Sigmoid colon (tissue), 6 donors: ENCODE measurements at regions not wholly inside any gene's neighbourhood (a gene's known extent, or its start where the extent isn't known, plus 50 kb on each side); places are given as distances from the start of the nearest gene placed in this dataset.

ENCODE experiments used
- DNase-seq: peaks from one replicate; pipeline ENCODE4 v3.0.0-alpha.2; 2019
- H3K27ac ChIP-seq, 4 donors: fragments of 200-600 bp; sonication (generic); one replicate each; pipeline ENCODE4 v1.5.1; 2016 to 2019; ENCODE audit warnings: mild to moderate bottlenecking in 1 of 4
- H3K27me3 ChIP-seq, 3 donors: fragments of 200-600 bp; sonication (generic); one replicate each; pipeline ENCODE4 v1.5.1; 2019; ENCODE audit warnings: mild to moderate bottlenecking in 1 of 3
- H3K36me3 ChIP-seq, 4 donors: fragments of 200-600 bp; sonication (generic); one replicate each; pipeline ENCODE4 v1.5.1; 2016 to 2019
- H3K4me1 ChIP-seq, 4 donors: fragments of 200-600 bp; sonication (generic); one replicate each; pipeline ENCODE4 v1.5.1; 2017 to 2019
- H3K4me3 ChIP-seq, 4 donors: fragments of 200-600 bp; sonication (generic); one replicate each; pipeline ENCODE4 v1.5.1; 2017 to 2019; ENCODE audit warnings: mild to moderate bottlenecking in 2 of 4, moderate library complexity in 1 of 4
- H3K9me3 ChIP-seq, 4 donors: fragments of 200-600 bp in 3 of 4; sonication (generic) in 3 of 4; one replicate each; pipeline versions ENCODE4 v1.5.1 to v1.6.1; 2013 to 2019
- EP300 ChIP-seq, 4 donors: sonication (generic); formaldehyde crosslinking; IDR thresholded peaks; one replicate each; pipeline ENCODE4 v1.6.1; 2017; ENCODE audit warnings: antibody characterized with exemption in 4 of 4
- POLR2A ChIP-seq, 2 donors: fragments of 450-650 bp; IDR thresholded peaks; one replicate each; pipeline ENCODE4 v1.6.1; 2016; ENCODE audit warnings: antibody characterized with exemption in 2 of 2, mild to moderate bottlenecking in 2 of 2, moderate library complexity in 2 of 2
- POLR2AphosphoS5 ChIP-seq, 4 donors: sonication (generic); formaldehyde crosslinking; IDR thresholded peaks; one replicate each; pipeline ENCODE4 v1.6.1; 2017; ENCODE audit warnings: antibody characterized with exemption in 4 of 4
- WGBS, 2 donors: extraction: QIAGEN DNeasy Blood & Tissue Kit; methylation state at CpG; one replicate each; pipeline ENCODE4 v1.1.7; 2013; 5-methylcytosine and 5-hydroxymethylcytosine counted together
- intact Hi-C: fragments of 100-400 bp; cut with DNase I; formaldehyde crosslinking; loops from one replicate; pipeline ENCODE4 v1.15.1; 2023
- TF ChIP-seq, protein P1 (sequence below), 4 experiments: fragments of 450-650 bp in 3 of 4; fragments of 200-600 bp in 1 of 4; IDR thresholded peaks; one replicate each; pipeline ENCODE4 v1.5.1; 2016 to 2019; ENCODE audit warnings: antibody characterized with exemption in 4 of 4, mild to moderate bottlenecking in 3 of 4, moderate library complexity in 2 of 4
- donor health status: healthy with polysubstance abuse.
- donor health status: healthy.

GRCh38 chr14:30131581-30132097 is 204.0 kb upstream of the PRKD1 start:
- 78 to 84% methylated on average over 5 of the region's 5 CpGs for WGBS, 2 donors
- intact Hi-C loops = no loop called here
- no peak for DNase-seq

GRCh38 chr14:30132196-30132595 is 204.5 kb upstream of the PRKD1 start:
- no peaks in the 10 kb centered on the region for H3K36me3 ChIP-seq
- DNase-seq = no peak
- no peaks in the 10 kb centered on the region for H3K4me1 ChIP-seq
- 70 to 88% methylated on average over 2 of the region's 2 CpGs for WGBS, 2 donors
- TF ChIP-seq, protein P1, sequence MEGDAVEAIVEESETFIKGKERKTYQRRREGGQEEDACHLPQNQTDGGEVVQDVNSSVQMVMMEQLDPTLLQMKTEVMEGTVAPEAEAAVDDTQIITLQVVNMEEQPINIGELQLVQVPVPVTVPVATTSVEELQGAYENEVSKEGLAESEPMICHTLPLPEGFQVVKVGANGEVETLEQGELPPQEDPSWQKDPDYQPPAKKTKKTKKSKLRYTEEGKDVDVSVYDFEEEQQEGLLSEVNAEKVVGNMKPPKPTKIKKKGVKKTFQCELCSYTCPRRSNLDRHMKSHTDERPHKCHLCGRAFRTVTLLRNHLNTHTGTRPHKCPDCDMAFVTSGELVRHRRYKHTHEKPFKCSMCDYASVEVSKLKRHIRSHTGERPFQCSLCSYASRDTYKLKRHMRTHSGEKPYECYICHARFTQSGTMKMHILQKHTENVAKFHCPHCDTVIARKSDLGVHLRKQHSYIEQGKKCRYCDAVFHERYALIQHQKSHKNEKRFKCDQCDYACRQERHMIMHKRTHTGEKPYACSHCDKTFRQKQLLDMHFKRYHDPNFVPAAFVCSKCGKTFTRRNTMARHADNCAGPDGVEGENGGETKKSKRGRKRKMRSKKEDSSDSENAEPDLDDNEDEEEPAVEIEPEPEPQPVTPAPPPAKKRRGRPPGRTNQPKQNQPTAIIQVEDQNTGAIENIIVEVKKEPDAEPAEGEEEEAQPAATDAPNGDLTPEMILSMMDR (IDR thresholded peaks at IDR 0.05) = no peak
- TF ChIP-seq POLR2A (IDR thresholded peaks at IDR 0.05) (no peak), POLR2AphosphoS5 (IDR thresholded peaks at IDR 0.05) (no peak)
- H3K9me3 ChIP-seq = no peaks in the 10 kb centered on the region
- H3K4me3 ChIP-seq = no peak overlapping the region
- intact Hi-C loops = no loop called here
- H3K27me3 ChIP-seq = no peaks in the 10 kb centered on the region
- H3K27ac ChIP-seq = no peak overlapping the region

More at GRCh38 chr14:30131581-30132097, 204.0 kb upstream of the PRKD1 start:
- H3K4me3 ChIP-seq = no peak overlapping the region
- H3K9me3 ChIP-seq = no peaks in the 10 kb centered on the region
- H3K27ac ChIP-seq = no peak overlapping the region
- no peaks in the 10 kb centered on the region for H3K27me3 ChIP-seq
- TF ChIP-seq EP300 (IDR thresholded peaks at IDR 0.05) = no peak
- TF ChIP-seq POLR2AphosphoS5 (IDR thresholded peaks at IDR 0.05) = no peak
- no peaks in the 10 kb centered on the region for H3K36me3 ChIP-seq
- no peaks in the 10 kb centered on the region for H3K4me1 ChIP-seq

DNA sequence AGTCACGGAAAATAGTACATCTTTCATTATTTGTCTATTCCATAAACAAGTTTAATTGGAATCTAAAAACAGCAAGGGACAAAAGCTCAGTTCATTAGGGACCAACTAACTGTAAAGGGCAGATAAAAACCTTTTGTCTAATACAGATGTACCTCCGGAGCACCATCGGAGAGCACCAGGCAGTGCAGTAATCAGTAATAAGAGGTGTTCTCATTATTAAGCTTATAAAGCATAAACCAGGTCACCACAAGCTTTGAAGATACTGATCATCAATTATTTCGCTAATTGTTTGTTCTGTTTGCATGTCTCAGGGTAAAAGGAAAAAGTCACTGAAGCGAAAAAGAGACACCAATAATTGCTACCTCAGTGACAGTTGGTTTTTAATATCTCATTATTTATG is 207.3 kb upstream of the PRKD1 start:
- TF ChIP-seq, protein P1 (IDR thresholded peaks at IDR 0.05) = no peak
- Histone ChIP-seq H3K27ac (no peak overlapping the region), H3K9me3 (no peaks in the 10 kb centered on the region), H3K4me3 (no peak overlapping the region), H3K27me3 (no peaks in the 10 kb centered on the region), H3K4me1 (no peaks in the 10 kb centered on the region), H3K36me3 (no peaks in the 10 kb centered on the region)
- no peak for DNase-seq
- WGBS, 2 donors = 89 to 91% methylated on average over 5 of the region's 5 CpGs
- intact Hi-C loops = no loop called here

- WGBS, 2 donors = 62 to 80% methylated on average over 1 of the region's 1 CpG
- TF ChIP-seq POLR2AphosphoS5 (IDR thresholded peaks at IDR 0.05) (no peak), EP300 (IDR thresholded peaks at IDR 0.05) (no peak)
- TF ChIP-seq, protein P1 (IDR thresholded peaks at IDR 0.05) = no peak
- no peaks in the 10 kb centered on the region for H3K4me1 ChIP-seq
- H3K36me3 ChIP-seq = no peaks in the 10 kb centered on the region
- H3K4me3 ChIP-seq = no peak overlapping the region
- H3K27me3 ChIP-seq = no peaks in the 10 kb centered on the region
- intact Hi-C loops = no loop called here
- no peak overlapping the region for H3K27ac ChIP-seq
- DNase-seq = no peak
- no peaks in the 10 kb centered on the region for H3K9me3 ChIP-seq
These were observed 210.9 kb upstream of the PRKD1 start for GRCh38 chr14:30138567-30138966.

DNA sequence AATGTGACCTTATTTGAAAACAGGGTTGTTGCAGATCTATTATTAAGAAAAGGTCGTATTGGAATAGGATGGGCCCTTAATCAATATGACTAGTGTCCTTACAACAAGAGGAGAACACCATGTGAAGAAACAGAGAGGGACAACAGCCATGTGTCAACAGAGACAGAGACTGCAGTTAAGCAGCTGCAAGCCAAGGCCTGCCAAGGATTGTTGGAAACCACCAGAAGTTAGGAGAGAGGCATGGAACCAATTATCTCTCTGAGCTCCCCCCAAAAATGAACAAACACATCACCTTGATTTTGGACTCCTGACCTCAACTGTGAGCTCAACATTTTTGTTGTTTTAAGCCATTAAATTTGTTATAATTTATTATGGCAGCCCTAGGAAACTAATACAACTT is 214.6 kb upstream of the PRKD1 start:
- Histone ChIP-seq H3K4me1 (no peaks in the 10 kb centered on the region), H3K9me3 (peaks cover 0 to 9% (median 7%) of the 10 kb centered on the region in 4 donors), H3K4me3 (no peak overlapping the region), H3K27ac (no peak overlapping the region), H3K36me3 (no peaks in the 10 kb centered on the region), H3K27me3 (no peaks in the 10 kb centered on the region)
- DNase-seq = no peak
- WGBS, 2 donors = 34 to 79% methylated on average over 1 of the region's 1 CpG
- TF ChIP-seq POLR2AphosphoS5 (IDR thresholded peaks at IDR 0.05) = no peak
- no peak for TF ChIP-seq EP300 (IDR thresholded peaks at IDR 0.05)
- TF ChIP-seq POLR2A (IDR thresholded peaks at IDR 0.05) = no peak
- TF ChIP-seq, protein P1 (IDR thresholded peaks at IDR 0.05) = no peak
- intact Hi-C loops = no loop called here
